ENCODE measurements at regions not wholly inside any gene's neighbourhood (a gene's known extent, or its start where the extent isn't known, plus 50 kb on each side); places are given as distances from the start of the nearest gene placed in this dataset.

GRCh38 chr17:45676695-45677094, 107.4 kb upstream of the CRHR1 start:
- TF ChIP-seq POLR2A (IDR thresholded peaks at IDR 0.05) (no peak), POLR2AphosphoS5 (IDR thresholded peaks at IDR 0.05) (no peak)
- TF ChIP-seq, protein P1, sequence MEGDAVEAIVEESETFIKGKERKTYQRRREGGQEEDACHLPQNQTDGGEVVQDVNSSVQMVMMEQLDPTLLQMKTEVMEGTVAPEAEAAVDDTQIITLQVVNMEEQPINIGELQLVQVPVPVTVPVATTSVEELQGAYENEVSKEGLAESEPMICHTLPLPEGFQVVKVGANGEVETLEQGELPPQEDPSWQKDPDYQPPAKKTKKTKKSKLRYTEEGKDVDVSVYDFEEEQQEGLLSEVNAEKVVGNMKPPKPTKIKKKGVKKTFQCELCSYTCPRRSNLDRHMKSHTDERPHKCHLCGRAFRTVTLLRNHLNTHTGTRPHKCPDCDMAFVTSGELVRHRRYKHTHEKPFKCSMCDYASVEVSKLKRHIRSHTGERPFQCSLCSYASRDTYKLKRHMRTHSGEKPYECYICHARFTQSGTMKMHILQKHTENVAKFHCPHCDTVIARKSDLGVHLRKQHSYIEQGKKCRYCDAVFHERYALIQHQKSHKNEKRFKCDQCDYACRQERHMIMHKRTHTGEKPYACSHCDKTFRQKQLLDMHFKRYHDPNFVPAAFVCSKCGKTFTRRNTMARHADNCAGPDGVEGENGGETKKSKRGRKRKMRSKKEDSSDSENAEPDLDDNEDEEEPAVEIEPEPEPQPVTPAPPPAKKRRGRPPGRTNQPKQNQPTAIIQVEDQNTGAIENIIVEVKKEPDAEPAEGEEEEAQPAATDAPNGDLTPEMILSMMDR (IDR thresholded peaks at IDR 0.05): no peak
- intact Hi-C loops (cut with DNase I; ENCODE audit: low total_unique reads): no loop called here
- DNase-seq (ENCODE audit: low spot score in 2 of 2): no peak
- H3K27me3 ChIP-seq: no peaks in the 10 kb centered on the region
- no peaks in the 10 kb centered on the region for H3K36me3 ChIP-seq
- no peak overlapping the region for H3K4me3 ChIP-seq
- H3K27ac ChIP-seq: no peak overlapping the region
- H3K4me1 ChIP-seq: no peaks in the 10 kb centered on the region
- peaks cover 0 to 10% of the 10 kb centered on the region in 2 donors for H3K9me3 ChIP-seq

DNA sequence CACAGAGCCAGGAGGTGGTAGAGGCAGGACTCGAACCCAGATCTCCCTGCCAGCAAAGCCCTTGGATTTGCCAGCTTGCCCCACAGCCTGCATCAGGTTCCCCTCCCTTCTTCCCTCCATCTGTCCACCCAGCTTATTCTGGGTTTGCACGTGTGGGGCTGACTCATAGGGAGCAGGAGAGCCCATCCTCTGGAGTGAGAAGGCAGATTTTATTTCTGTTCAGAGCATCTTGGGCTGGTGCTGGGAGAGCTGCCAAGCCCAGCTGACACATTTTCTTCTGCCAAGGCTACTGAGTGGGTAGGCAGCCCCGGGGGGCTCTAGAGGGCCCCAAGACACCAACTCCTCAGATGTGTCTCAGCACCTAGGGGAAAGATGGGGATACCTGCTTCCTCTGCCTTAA, 106.3 kb upstream of the CRHR1 start:
- TF ChIP-seq POLR2A (IDR thresholded peaks at IDR 0.05) (no peak), POLR2AphosphoS5 (IDR thresholded peaks at IDR 0.05) (no peak)
- TF ChIP-seq, protein P1 (IDR thresholded peaks at IDR 0.05): no peak
- no peaks in the 10 kb centered on the region for H3K4me1 ChIP-seq
- no peak overlapping the region for H3K4me3 ChIP-seq
- H3K27me3 ChIP-seq: no peaks in the 10 kb centered on the region
- no peak for DNase-seq (ENCODE audit: low spot score in 2 of 2)
- peaks cover 0 to 10% of the 10 kb centered on the region in 2 donors for H3K9me3 ChIP-seq
- intact Hi-C loops (cut with DNase I; ENCODE audit: low total_unique reads): no loop called here
- H3K27ac ChIP-seq: no peak overlapping the region
- H3K36me3 ChIP-seq: no peaks in the 10 kb centered on the region

DNA sequence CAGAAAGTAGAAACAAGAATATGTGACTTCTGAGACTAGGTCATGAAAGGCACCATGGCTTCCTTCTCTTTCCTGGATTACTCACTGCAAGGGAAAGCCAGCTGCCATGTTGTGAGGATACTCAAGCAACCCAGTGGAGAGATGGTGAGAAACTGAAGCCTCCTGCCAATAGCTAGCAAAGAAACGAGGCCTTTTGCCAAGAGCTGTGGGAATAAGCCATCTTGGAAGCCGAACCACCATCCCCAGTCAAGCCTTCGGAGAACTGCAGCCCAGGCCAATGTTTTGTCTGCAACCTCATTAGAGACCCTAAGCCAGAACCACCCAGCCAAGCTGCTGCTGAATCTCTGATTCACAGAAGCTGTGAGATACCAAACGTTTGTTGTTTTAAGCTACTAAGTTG, 104.7 kb upstream of the CRHR1 start:
- no peaks in the 10 kb centered on the region for H3K4me1 ChIP-seq
- intact Hi-C loops (cut with DNase I; ENCODE audit: low total_unique reads): no loop called here
- no peak overlapping the region for H3K27ac ChIP-seq
- no peak for DNase-seq (ENCODE audit: low spot score in 2 of 2)
- peaks cover 0 to 10% of the 10 kb centered on the region in 2 donors for H3K9me3 ChIP-seq
- H3K27me3 ChIP-seq: no peaks in the 10 kb centered on the region
- no peak overlapping the region for H3K4me3 ChIP-seq
- no peak for TF ChIP-seq POLR2AphosphoS5 (IDR thresholded peaks at IDR 0.05)
- no peak for TF ChIP-seq POLR2A (IDR thresholded peaks at IDR 0.05)
- TF ChIP-seq, protein P1 (IDR thresholded peaks at IDR 0.05): no peak
- no peaks in the 10 kb centered on the region for H3K36me3 ChIP-seq

DNA sequence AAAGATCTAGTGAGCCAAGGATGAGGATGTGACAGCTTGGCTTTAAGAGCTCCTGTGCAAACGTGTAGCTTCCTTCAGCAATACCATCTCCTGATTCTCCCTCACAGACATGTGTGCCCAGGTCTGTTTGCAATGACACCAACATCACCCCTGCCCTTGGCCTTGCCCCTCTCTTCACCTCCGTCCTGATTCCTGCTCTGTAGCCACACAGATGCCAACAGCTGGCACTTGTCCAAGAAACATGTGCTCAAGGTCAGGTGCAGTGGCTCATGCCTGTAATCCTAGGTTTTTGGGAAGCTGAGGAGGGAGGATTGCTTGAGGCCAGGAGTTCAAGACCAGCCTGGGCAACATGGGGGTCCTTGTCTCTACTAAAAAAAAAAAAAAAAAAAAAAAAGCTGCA, 103.8 kb upstream of the CRHR1 start:
- DNase-seq (ENCODE audit: low spot score in 2 of 2): no peak
- H3K36me3 ChIP-seq: no peaks in the 10 kb centered on the region
- TF ChIP-seq POLR2A (IDR thresholded peaks at IDR 0.05): no peak
- TF ChIP-seq POLR2AphosphoS5 (IDR thresholded peaks at IDR 0.05): no peak
- TF ChIP-seq, protein P1 (IDR thresholded peaks at IDR 0.05): no peak
- no peak overlapping the region for H3K27ac ChIP-seq
- H3K9me3 ChIP-seq: peaks cover 0 to 7% of the 10 kb centered on the region in 2 donors
- H3K4me3 ChIP-seq: no peak overlapping the region
- intact Hi-C loops (cut with DNase I; ENCODE audit: low total_unique reads): loop anchor here (10.0 kb wide), 1 partner anchor 64 kb away; no protein-coding TSS in a partner anchor
- no peaks in the 10 kb centered on the region for H3K27me3 ChIP-seq
- H3K4me1 ChIP-seq: no peaks in the 10 kb centered on the region

- intact Hi-C loops (cut with DNase I; ENCODE audit: low total_unique reads): loop anchor here (10.0 kb wide), 1 partner anchor 63 kb away; no protein-coding TSS in a partner anchor
- peaks cover 0 to 3% of the 10 kb centered on the region in 2 donors for H3K9me3 ChIP-seq
- no peak for DNase-seq (ENCODE audit: low spot score in 2 of 2)
These were observed 102.4 kb upstream of the CRHR1 start for GRCh38 chr17:45681706-45682105.

More at GRCh38 chr17:45681706-45682105, 102.4 kb upstream of the CRHR1 start:
- TF ChIP-seq POLR2A (IDR thresholded peaks at IDR 0.05): no peak
- TF ChIP-seq, protein P1 (IDR thresholded peaks at IDR 0.05): no peak
- TF ChIP-seq POLR2AphosphoS5 (IDR thresholded peaks at IDR 0.05): no peak
- Histone ChIP-seq H3K27me3 (no peaks in the 10 kb centered on the region), H3K36me3 (no peaks in the 10 kb centered on the region), H3K27ac (no peak overlapping the region), H3K4me3 (no peak overlapping the region), H3K4me1 (no peaks in the 10 kb centered on the region)

Data from breast epithelium (tissue), 4 donors.